Inflammatory macrophage (primary cell): ENCODE measurements at regions not wholly inside any gene's neighbourhood (a gene's known extent, or its start where the extent isn't known, plus 50 kb on each side); places are given as distances from the start of the nearest gene placed in this dataset.

Source experiments
- DNase-seq, 2 donors: peaks; one replicate each; pipeline ENCODE4 v3.0.0-alpha.2; 2020 to 2022

DNA sequence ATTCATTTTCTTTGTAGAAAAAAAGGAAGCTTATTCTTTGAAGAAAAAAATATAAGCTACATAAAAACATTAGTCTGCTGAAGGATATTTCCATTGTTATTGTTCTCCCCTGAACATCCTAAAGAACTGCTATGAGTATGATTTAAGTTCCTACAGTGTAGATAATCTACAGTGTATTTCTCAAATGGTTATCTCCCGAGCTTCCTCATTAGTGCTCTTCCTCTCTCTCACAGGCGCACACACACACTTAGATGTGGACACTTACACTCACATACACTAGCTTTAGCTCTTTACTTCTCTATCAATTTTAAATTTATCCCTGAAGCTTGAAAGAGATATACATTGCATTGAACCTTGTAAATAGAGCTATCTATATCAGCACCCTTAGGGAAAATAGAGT, 681.0 kb downstream of the KCNJ3 start:
- peak in 1 of 2 donors; percentile 14 for DNase-seq

DNA sequence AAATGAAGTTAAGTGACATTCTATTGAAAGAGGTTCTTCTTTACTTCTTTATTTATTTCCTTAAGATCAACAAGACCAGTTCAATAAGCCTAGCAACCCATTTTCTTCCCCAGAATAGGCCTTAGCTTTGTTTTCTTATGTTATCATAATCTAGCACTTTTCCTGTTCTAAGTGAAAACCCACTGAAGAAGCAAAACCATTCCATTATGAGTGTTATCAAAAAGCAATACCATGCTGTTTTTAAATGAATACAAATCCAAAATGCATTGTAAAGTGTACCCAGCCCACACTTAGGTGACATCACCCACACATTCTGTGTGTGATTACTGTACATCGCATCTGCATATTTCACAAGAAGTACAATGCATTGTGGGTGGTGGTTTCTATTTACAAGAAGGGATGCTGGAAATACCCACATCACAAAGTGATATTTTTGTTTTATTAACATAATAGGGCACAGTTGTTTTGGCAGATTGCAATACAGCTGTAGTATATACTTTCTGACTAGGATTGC, 679.5 kb downstream of the KCNJ3 start:
- peak in 1 of 2 donors; percentile 1 for DNase-seq

DNA sequence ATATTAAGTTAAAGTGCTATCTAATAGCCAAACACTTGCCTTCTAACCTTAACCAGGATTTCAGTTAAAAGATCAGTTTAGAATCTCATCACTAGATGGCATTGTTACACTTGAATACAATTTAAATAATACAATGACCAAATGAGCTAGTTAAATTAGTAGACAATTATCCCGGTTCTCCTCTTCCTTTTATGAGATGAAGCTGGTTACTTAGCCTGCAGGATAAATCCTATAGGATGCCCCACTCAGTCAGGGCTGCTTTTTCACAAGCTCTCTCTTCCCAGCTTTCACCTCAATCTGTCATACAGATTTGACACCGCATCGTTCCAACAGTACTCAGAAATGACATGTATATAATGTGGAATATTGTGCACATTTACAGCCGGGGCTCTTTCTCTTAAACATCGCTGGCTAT, 678.8 kb downstream of the KCNJ3 start:
- DNase-seq, result peak in 1 of 2 donors; percentile 55

DNA sequence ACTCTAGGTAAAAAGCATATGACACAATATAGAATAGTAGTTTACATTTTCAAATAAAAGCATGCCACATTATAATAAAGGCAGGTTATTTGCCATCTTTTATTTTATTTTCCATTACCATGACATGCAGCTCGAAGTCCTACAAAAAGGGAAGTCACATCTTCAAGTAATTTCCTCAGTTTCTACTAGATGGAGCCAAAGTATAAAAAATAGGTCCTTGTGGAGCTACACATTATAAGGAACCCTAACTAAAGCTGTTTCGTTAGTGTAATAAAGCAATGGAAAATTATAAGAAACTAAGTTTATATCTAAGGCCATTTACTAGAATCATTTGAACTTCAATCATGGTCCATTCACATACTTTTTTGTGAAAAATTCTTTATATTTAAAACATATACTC, 674.5 kb downstream of the KCNJ3 start:
- peak in 1 of 2 donors; percentile 63 for DNase-seq

DNA sequence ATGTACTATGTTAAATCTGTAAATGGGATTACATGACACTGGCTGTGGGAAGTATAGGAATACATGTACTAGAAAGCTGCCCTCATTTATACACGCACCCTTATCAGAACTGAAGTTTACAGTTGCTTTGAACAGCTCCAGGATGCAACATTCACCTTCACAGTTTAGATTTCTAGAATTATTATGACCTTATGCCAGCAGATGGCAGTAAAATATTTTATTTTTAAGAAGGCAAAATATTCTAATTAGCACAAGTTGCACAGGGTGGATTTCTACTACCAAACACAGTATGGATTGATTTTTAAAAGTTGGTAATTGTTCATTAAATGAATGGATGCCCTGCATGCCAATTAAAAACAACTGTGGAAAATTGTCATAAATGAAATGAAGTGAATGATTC, 670.4 kb downstream of the KCNJ3 start:
- peak in 1 of 2 donors; percentile 19 for DNase-seq

DNA sequence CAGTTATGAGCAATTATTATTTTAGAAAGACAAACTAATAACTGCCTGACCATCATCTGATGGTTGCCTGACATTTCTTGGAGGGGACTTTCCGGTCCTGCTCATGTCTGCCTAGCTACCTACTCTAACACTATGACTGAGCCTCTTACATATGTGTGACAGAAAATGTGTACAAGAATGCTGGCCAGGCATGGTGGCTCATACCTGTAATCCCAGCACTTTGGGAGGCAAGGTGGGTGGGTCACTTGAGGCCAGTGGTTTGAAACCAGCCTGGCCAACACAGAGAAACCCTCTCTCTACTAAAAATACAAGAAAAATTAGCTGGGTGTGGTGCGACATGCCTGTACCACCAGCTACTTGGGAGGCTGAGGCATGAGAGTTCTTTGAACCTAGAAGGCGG, 666.3 kb downstream of the KCNJ3 start:
- no peak for DNase-seq

DNA sequence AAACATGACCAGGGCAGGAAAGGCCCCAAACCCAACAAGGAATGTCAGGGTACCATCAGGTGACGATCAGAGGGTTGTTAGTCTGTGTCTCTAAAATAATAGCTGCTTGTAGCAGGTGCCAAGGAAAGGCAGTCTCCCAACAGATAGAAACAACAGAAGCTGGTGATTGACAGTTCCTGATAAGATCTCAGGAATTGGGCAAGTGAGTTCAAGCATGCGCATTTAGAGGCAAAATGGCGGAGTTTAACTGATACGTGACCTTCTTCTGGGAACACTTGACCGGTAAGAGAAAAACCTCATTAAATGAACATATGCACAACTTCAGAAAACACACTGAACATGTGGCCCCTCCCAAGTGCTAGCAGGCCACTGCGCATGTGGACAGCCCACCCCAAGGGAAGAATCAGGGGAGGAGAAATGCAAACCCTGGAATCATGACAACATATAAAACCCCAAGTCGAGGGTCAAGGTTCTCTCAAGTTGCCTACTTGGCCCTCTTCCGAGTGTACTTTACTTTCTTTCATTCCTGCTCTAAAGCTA, 664.9 kb downstream of the KCNJ3 start:
- DNase-seq, result no peak

DNA sequence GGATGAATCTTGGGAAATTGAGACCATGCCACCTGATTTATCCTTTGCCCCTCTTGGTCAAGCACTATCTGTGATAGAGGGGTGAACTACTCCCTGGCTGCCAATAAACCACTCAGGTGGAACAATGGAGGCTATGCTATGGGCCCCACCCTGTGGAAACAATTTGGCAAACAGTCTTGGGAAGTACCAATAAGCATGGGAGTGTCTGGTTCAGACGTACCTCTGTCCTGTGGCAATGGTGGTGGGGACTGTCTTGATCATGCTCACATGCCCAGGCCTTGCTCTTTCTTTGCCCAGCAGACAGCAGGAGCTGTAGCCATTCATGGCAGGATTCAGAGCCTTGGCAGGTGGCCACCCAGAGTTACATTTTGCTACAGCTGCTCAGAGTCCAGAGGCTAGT, 658.7 kb downstream of the KCNJ3 start:
- no peak for DNase-seq

DNA sequence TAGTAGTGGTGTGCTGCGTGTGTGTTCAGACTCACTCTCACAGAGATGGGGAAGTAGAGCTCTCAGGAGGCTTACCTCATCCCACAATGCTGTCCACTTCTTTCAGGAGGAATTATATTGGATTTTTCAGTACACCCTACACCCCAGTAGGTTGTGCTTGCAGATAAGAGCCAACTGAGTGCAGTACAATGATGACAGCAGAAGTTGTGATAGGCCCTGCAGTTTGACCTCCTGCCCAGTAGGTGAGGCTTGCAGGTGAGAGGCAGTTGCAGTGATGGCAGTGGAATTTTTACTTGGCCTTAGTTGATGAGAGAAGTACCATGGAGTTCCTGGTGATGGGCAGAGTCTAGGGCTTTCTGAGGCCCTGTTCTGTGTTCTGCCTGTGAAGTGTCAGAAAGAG, 657.8 kb downstream of the KCNJ3 start:
- no peak for DNase-seq

DNA sequence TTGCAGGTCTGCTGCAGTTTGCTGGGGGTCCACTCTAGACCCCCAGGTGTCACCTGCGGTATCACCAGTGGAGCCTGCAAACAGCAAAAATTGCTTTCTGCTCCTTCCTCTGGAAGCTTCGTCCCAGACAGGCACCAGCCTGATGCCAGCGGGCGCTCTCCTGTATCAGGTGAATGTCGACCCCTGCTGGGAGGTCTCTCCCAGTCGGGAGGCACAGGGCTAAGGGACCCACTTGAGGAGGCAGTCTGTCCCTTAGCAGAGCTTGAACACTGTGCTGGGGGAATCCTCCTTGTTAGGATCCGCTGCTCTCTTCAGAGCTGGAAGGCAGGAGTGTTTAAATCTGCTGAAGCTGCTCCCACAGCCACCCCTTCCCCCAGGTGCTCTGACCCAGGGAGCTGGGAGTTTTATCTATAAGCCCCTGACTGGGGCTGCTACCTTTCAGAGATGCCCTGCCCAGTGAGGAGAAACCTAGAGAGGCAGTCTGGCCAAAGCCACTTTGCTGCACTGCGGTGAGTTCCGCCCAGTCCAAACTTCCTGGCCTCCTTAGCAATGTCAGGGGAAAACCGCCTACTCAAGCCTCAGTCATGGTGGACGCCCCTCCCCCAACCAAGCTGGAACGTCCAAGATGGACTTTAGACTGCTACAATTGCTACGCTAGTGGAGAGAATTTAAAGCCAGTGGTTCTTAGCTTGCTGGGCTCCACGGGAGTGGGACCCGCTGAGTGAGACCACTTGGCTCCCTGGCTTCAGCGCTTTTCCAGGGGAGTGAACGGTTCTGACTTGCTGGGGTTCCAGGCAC, 652.5 kb downstream of the KCNJ3 start:
- DNase-seq, result no peak

DNA sequence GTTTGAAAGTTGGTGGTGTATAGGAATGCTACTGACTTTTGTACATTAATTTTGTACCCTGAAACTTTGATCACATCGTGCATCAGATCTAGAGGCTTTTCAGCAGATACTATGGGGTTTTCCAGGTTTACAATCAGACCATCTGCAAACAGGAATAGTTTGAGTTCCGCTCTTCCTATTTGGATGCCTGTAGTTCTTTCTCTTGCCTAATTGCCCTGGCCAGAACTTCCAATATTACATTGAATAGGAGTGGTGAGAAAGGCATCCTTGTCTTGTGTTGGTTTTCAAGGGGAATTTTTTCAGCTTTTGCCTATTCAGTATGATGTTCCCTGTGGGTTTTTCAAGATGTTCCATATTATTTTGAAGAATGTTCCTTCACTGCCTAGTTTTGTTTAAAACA, 633.5 kb downstream of the KCNJ3 start:
- DNase-seq, result no peak

DNA sequence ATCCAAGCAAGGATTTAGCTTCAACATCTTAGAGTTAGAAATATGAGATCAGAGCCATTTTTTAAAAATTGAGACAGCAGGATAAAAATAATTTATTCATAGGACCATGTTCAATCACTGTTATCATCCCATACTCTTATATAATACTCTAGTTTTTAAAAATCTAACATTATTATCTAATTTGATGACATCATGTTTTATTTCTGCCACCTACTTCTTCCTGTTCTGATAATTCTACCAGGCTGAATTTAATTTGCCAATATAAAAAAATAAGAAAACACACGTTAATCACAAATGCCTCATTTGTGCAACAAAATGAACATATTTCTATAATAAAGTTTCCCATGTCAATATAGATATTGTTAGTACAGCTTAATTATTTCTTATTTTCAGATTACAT, 621.7 kb downstream of the KCNJ3 start:
- no peak for DNase-seq

DNA sequence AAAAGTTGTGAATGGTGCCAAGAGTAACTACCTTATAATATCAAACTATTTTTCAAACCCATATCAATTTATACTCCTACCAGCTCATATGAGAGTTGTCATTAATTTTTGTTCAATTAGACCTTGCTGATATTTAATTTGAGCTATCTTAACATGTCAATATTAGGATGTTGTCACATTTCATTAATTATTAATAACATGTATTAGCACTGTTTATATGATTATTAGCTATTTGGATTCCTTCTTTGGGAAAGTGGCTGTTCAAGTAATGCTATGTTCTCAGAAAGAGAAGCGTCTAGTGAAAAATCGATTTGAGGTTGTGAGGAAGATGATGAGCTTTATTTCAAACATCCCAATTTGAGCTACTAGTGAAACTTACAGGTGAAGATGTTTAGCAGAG, 620.2 kb downstream of the KCNJ3 start:
- DNase-seq, result no peak

DNA sequence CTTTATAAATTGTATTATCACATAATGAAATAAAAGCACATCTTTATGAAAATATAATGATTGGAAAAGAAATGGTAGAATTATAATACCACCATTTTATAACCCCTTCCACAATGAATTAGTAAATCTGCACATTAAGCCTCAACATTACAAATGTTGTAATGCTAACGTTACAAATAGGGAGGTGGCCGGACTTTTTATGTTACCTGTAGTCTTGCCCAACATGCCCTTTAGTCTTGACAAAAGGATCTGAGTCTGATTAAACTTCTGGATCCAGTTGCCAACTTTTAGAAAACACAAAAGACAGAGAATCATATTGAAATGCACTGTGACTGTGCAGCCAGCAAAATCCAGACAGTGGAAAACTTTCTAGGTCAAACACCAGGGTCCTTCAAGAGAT, 617.3 kb downstream of the KCNJ3 start:
- no peak for DNase-seq

DNA sequence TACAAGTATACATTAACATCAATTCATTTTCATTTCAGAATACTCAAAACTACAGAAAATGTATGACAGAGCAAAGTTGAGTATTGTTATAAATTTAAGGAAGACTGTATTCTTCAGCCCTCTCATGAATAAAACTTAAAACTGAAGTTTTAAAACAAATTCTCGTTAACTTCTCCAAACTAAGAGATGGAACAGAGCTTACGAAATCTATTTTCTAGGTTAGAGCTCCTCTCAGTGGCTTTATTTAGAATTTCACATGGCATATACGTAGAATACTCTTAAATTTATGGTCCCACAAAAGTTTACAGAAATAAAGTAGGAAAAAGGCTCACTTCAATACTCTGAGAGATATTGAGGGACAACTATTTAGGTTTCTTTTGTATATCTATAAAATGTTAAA, 612.1 kb downstream of the KCNJ3 start:
- DNase-seq, result peak; percentile 34 to 71

DNA sequence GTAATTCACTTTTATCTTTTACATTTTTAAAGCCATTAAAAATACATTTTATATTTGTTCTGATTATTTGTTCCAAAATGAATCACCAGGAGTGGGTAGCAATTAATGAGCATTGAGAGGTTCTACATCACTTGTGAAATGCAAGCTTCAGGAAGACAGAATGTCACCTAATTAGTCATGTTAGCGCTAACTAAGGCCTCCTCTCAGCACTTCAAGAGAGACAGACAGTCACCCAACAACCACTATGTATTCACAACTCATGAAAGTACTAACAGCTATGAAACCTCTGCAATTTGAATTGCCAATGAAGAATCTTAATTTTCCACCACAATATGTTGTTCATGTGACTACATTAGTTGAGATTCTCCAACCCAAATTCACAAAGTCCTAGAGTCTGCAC, 611.0 kb downstream of the KCNJ3 start:
- no peak for DNase-seq

DNA sequence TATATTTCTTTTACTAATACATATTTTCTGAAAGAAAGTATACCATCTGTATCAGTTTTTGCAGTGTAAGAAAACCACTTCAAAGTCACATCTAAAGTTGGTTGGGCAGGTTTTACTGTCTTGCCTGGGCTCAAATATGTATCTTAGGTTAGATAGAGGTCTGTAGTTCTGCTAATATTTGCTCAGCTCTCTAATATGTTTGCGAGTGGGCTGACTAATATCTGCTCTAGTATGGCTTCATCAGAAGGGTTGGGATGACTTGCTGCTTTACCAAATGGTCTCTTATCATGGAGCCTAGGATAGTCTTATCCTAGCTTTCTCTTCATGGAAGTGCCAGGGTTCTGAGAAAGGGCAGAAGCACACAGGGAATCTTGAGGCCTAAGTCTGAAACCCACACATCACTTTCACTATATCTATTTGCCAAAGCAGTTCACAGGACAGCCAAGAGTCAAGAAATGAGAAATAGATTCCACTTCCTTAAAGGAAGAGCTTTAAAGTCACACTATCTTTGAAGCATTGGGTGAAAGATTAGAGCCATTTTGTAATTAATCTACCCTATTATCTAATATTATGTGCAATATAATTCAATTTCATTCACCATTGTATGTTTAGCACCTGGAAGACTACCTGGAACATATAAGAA, 610.0 kb downstream of the KCNJ3 start:
- DNase-seq, result no peak

DNA sequence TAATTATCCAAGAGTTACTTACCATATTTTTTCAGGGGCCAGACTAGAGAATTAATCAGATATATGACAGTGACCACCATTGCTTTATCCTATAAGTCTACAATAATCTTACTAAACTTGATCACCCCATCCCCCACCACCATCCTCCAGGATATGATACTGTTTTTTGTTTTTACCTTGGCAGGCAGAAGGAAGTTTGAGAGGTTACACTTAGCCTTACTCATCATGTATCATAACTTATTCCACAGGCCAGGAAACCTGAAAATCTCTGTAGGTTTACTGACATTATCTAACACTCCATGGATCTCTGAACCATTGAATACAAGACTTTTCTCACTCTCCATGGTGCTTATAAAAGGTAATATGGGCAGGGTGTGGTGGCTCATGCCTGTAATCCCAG, 602.7 kb downstream of the KCNJ3 start:
- DNase-seq, result no peak

DNA sequence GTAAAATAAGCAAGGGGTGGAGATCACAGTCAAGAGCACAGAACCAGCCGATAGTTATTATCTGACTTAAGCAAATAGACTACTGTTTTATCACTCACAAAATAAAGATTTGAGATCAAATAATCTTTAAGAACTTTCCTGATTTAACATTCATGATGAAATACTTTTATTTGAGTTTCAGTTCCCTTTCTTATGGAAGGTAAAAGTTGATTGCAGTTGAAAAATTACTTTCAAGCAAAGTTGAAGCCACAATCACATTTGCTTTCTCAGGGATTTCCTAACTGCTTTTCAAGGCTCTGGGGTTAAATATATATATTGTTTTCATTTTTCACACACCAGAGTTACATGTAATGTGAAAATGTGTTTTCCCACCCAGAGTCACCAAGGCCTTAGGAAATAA, 599.5 kb downstream of the KCNJ3 start:
- no peak for DNase-seq

DNA sequence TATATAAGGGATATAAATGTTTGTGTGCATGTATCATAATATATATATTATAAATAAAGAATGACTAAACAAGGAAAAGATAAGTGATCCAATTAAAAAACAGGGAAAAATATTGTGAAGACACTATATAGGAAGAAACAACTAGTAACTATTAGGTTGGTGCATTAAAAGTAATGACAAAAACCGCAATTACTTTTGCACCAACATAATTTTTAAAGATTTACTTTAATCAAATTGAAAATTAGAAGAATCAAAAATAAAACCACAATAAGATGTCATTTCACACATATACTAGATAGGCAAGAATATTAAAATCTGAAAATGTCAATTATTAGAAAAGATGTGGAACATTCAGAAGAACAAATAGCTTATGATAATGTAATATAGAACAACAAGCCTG, 595.9 kb downstream of the KCNJ3 start:
- DNase-seq, result no peak

DNA sequence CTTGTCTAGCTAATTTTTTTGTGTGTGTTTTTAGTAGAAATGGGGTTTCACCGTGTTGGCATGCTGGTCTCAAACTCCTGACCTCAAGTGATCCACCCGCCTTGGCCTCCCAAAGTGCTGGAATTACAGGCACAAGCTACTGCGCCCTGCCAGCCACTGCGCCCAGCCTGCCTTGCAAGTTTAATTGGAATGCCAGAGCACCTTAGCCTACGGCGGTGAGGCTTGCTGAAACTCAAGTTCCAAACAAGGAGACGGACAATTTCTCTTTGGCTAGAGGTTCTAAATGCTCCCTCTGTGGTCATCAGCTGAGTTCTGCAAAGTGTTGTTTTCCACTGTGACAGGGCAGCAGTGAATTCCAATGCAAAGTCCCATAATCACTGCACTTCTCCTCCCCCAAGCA, 583.4 kb downstream of the KCNJ3 start:
- no peak for DNase-seq

DNA sequence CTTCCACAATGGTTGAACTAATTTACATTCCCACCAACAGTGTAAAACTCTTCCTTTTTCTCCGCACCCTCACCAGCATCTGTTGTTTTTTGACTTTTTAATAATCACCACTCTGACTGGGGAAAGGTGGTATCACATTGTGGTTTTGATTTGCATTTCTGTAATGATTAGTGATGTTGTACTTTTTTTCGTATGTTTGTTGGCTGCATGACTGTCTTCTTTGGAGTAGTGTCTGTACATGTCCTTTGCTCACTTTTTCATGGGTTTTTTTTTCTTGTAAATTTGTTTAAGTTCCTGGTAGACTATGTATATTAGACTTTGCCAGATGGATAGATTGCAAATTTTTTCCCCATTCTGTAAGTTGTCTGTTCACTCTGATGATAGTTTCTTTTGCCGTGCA, 574.8 kb downstream of the KCNJ3 start:
- DNase-seq, result no peak

DNA sequence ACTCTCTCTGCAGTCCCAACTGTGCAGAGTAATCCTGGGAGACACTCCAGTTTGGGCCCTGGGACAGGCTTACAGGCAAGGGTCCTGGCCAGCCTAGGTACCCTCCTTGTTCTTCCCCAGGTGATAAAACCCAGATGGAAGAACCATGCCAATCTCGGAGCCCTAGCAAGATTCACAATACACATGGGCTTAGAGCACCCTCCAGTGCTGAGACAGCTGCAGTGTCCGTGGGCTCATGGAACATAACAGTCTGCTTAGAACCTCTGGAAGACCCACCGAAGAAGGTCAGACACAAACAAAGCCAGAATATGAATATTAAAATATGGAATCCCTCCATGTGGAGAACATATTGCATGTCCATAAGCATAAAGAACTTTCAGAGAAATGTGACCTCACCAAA, 568.1 kb downstream of the KCNJ3 start:
- no peak for DNase-seq

DNA sequence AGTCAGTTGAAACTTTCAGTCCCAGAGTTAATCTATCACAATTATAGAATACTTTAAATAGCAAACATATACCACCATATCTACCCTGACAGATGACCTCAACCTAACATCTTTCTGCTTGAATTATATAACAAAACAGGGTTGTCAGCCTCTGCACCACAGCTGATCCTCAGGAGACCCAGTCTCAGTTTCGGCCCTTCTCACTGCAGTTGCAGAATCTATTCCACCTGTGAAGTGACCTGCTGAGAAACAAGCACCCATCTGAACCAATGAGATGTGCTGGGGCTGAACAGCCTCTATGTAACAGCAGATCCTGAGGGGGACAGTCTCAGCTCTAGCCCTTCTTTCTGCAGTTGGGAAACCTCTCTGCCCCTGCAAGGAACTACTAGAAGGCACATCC, 567.6 kb downstream of the KCNJ3 start:
- DNase-seq, result no peak
